ENCODE measurements at regions not wholly inside any gene's neighbourhood (a gene's known extent, or its start where the extent isn't known, plus 50 kb on each side); places are given as distances from the start of the nearest gene placed in this dataset.

DNA sequence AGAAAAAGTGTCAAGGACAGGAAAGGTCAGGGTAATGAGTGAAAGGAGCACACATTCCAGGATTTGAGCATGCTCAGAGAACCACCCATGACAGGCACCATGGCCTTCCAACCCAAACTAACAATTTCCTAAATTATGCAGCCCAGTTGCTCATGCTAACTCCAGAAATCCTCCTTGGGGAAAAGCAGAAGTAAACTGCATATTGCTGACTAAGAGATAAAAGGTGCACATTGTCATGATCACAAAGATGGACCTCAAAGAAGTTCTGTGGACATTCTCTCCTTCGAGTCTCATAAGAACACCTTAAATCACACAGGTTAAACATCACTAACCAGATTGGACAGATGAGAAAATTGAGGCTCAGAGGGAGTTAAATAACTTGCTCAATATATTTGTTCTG lies 97.6 kb upstream of the SLC25A36 start:
- no peak for TF ChIP-seq CTCF (IDR thresholded peaks at IDR 0.05; ENCODE audit: unreplicated experiment)
- Mint-ChIP-seq H3K4me1 (no peaks in the 10 kb centered on the region), H3K27ac (no peak overlapping the region), H3K36me3 (no peaks in the 10 kb centered on the region), H3K4me3 (no peak overlapping the region), H3K27me3 (ENCODE audit: low read depth) (peaks cover 36% of the 10 kb centered on the region), H3K9me3 (no peaks in the 10 kb centered on the region)
- DNase-seq (ENCODE audit: low spot score in 2 of 2, unreplicated experiment in 2 of 2): no peak

DNA sequence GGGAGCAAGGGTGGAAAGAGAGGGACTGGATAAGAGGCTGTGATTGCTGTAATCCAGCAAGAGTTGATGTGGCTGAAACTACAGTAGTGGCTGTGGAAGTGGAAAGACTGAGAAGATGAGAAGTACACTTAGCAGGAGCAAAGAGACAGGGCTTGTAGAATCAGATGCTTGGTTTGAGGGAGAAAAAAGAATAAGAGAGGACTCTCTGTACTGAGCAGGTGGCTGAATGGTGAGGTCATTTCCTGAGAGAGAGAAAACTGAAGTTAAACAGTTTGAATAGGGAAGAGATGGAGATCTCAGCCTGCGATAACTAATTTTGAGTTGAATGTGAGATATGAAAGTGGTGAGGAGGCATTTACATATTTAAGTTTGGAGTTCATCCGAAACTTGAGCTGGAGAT lies 95.8 kb upstream of the SLC25A36 start:
- Mint-ChIP-seq H3K36me3 (no peaks in the 10 kb centered on the region), H3K27ac (no peak overlapping the region), H3K9me3 (no peaks in the 10 kb centered on the region), H3K4me3 (no peak overlapping the region), H3K27me3 (ENCODE audit: low read depth) (peaks cover 34% of the 10 kb centered on the region), H3K4me1 (no peaks in the 10 kb centered on the region)
- TF ChIP-seq CTCF (IDR thresholded peaks at IDR 0.05; ENCODE audit: unreplicated experiment): no peak
- no peak for DNase-seq (ENCODE audit: low spot score in 2 of 2, unreplicated experiment in 2 of 2)

DNA sequence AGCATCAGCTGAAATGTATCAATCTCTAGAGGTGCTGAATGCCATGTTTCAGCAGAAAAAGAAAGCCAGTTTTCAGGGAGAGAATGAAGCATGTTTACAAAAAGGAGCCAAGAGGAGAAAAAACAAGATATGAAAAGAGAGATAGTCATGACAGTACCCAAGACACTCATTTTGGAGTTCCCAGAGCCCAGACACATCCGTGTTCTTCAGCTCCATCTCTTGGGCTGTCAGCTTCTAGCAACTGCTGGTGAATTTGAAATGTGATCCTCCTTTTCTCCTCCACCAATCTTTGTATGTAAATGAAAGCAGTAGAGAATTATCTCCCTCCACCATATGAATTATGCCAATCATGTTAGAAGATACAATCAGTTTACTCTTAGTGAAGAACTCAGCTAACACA lies 93.0 kb upstream of the SLC25A36 start:
- H3K27me3 Mint-ChIP-seq (ENCODE audit: low read depth): peaks cover 33% of the 10 kb centered on the region
- H3K27ac Mint-ChIP-seq: no peak overlapping the region

GRCh38 chr3:140850210-140850955 lies 91.3 kb upstream of the SLC25A36 start:
- Mint-ChIP-seq H3K27me3 (ENCODE audit: low read depth) (peaks cover 24% of the 10 kb centered on the region), H3K9me3 (peaks cover 12% of the 10 kb centered on the region), H3K4me1 (peaks cover 9% of the 10 kb centered on the region), H3K4me3 (no peak overlapping the region), H3K27ac (no peak overlapping the region), H3K36me3 (no peaks in the 10 kb centered on the region)
- TF ChIP-seq CTCF (IDR thresholded peaks at IDR 0.05; ENCODE audit: unreplicated experiment): no peak
- no peak for DNase-seq (ENCODE audit: low spot score in 2 of 2, unreplicated experiment in 2 of 2)

More for the DNA sequence above, 93.0 kb upstream of the SLC25A36 start:
- Mint-ChIP-seq H3K4me1 (no peaks in the 10 kb centered on the region), H3K9me3 (peaks cover 12% of the 10 kb centered on the region), H3K36me3 (no peaks in the 10 kb centered on the region), H3K4me3 (no peak overlapping the region)
- DNase-seq (ENCODE audit: low spot score in 2 of 2, unreplicated experiment in 2 of 2): no peak
- TF ChIP-seq CTCF (IDR thresholded peaks at IDR 0.05; ENCODE audit: unreplicated experiment): no peak

DNA sequence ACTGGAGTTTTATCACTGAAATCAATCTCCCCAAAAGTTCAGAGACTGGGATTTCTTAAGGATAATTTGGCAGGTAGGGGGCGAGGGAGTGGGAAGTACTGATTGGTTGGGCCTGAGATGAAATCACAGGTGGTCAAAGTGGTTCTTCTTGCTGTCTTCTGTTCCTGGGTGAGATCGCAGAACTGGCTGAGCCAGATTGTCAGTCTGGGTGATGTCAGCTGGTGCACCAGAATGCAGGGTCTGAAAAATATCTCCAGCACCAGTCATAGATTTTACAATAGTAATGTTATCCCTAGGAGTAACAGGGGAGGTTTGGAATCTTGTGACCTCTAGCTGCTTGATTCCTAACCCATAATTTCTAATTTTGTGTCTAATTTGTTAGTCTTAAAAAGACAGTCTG lies 86.7 kb upstream of the SLC25A36 start:
- TF ChIP-seq CTCF (IDR thresholded peaks at IDR 0.05; ENCODE audit: unreplicated experiment): no peak

More for the DNA sequence above, 86.7 kb upstream of the SLC25A36 start:
- Mint-ChIP-seq H3K27ac (no peak overlapping the region), H3K4me1 (peaks cover 9% of the 10 kb centered on the region), H3K4me3 (no peak overlapping the region), H3K36me3 (no peaks in the 10 kb centered on the region), H3K27me3 (ENCODE audit: low read depth) (no peaks in the 10 kb centered on the region), H3K9me3 (peaks cover 12% of the 10 kb centered on the region)
- no peak for DNase-seq (ENCODE audit: low spot score in 2 of 2, unreplicated experiment in 2 of 2)

Measured in mesothelial cell of epicardium (in vitro differentiated cells).